Stomach (tissue), 8 donors: ENCODE measurements at regions not wholly inside any gene's neighbourhood (a gene's known extent, or its start where the extent isn't known, plus 50 kb on each side); places are given as distances from the start of the nearest gene placed in this dataset.

ENCODE experiments used
- DNase-seq, 2 donors: peaks; one replicate each; pipeline versions ENCODE4 v3.0.0 to v3.0.0-alpha.2; 2013 to 2019
- H3K27ac ChIP-seq, 5 donors: fragments of 200-600 bp in 4 of 5; sonication (generic) in 4 of 5; one replicate each; pipeline ENCODE4 v1.5.1; 2013 to 2019; ENCODE audit warnings: mild to moderate bottlenecking in 1 of 5, moderate library complexity in 1 of 5
- H3K27me3 ChIP-seq, 3 donors: fragments of 200-600 bp; sonication (generic); one replicate each; pipeline ENCODE4 v1.5.1; 2017 to 2019; ENCODE audit warnings: mixed run types in 1 of 3
- H3K36me3 ChIP-seq, 4 donors: fragments of 200-600 bp; sonication (generic); 1 replicate in 3 of 4; 2 replicates in 1 of 4; pipeline ENCODE4 v1.5.1; 2016 to 2019
- H3K4me1 ChIP-seq, 4 donors: fragments of 200-600 bp; sonication (generic); one replicate each; pipeline ENCODE4 v1.5.1; 2016 to 2019
- H3K4me3 ChIP-seq, 4 donors: fragments of 200-600 bp; sonication (generic) in 3 of 4; one replicate each; pipeline ENCODE4 v1.5.1; 2016 to 2019; ENCODE audit warnings: mild to moderate bottlenecking in 1 of 4
- H3K9me3 ChIP-seq, 4 donors: fragments of 200-600 bp; sonication (generic); one replicate each; pipeline ENCODE4 v1.5.1; 2016 to 2019
- CTCF ChIP-seq, 7 experiments: fragments of 450-650 bp in 4 of 7; fragments of 200-600 bp in 3 of 7; sonication (generic) in 3 of 7; IDR thresholded peaks; one replicate each; pipeline ENCODE4 v1.5.1; 2016 to 2019; ENCODE audit warnings: antibody characterized with exemption in 7 of 7, control low read depth in 2 of 7, mild to moderate bottlenecking in 1 of 7
- EP300 ChIP-seq: sonication (generic); formaldehyde crosslinking; IDR thresholded peaks from one replicate; pipeline ENCODE4 v1.6.1; 2017; ENCODE audit warnings: antibody characterized with exemption
- POLR2A ChIP-seq, 4 donors: fragments of 450-650 bp; IDR thresholded peaks; one replicate each; pipeline ENCODE4 v1.6.1; 2016; ENCODE audit warnings: antibody characterized with exemption in 4 of 4, control low read depth in 2 of 4, mild to moderate bottlenecking in 1 of 4, moderate library complexity in 1 of 4
- POLR2AphosphoS5 ChIP-seq, 3 donors: sonication (generic); formaldehyde crosslinking; IDR thresholded peaks; one replicate each; pipeline ENCODE4 v1.6.1; 2016; ENCODE audit warnings: antibody characterized with exemption in 3 of 3
- WGBS, 5 donors: extraction: QIAGEN DNeasy Blood & Tissue Kit in 3 of 5; methylation state at CpG; one replicate each; pipeline versions ENCODE4 v1.1.5 to v1.1.7; 2013 to 2018; 5-methylcytosine and 5-hydroxymethylcytosine counted together
- intact Hi-C: fragments of 100-400 bp; cut with DNase I; formaldehyde crosslinking; loops from one replicate; pipeline ENCODE4 v1.15.1; 2023; ENCODE audit warnings: low total_unique reads
- donor health status: healthy with polysubstance abuse.
- donor health status: Bipolar disorder and iron deficiency.
- donor health status: healthy.

- Histone ChIP-seq H3K27me3 (no peaks in the 10 kb centered on the region), H3K27ac (no peak overlapping the region), H3K4me1 (peaks cover 4 to 14% (median 7%) of the 10 kb centered on the region in 4 donors), H3K36me3 (no peaks in the 10 kb centered on the region), H3K4me3 (no peak overlapping the region), H3K9me3 (no peaks in the 10 kb centered on the region)
- TF ChIP-seq EP300 (no peak), CTCF (IDR thresholded peaks at IDR 0.05) (no peak), POLR2AphosphoS5 (IDR thresholded peaks at IDR 0.05) (no peak), POLR2A (IDR thresholded peaks at IDR 0.05) (no peak)
- DNase-seq, result no peak
- WGBS, 5 donors, result 63 to 79% (median 75%) methylated on average over 12 of the region's 12 CpGs
- intact Hi-C loops, result no loop called here
Observed at GRCh38 chrX:10039821-10040793, 72.9 kb downstream of the CLDN34 start.

- 59 to 89% (median 83%) methylated on average over 4 to 5 of the region's 5 CpGs for WGBS, 5 donors
- Histone ChIP-seq H3K4me3 (no peak overlapping the region), H3K36me3 (no peaks in the 10 kb centered on the region), H3K4me1 (peaks cover 6 to 22% (median 15%) of the 10 kb centered on the region in 4 donors), H3K27ac (no peak overlapping the region), H3K9me3 (no peaks in the 10 kb centered on the region), H3K27me3 (no peaks in the 10 kb centered on the region)
- intact Hi-C loops, result no loop called here
- no peak for DNase-seq
- TF ChIP-seq POLR2AphosphoS5 (IDR thresholded peaks at IDR 0.05) (no peak), CTCF (IDR thresholded peaks at IDR 0.05) (no peak), EP300 (no peak), POLR2A (IDR thresholded peaks at IDR 0.05) (no peak)
Observed at GRCh38 chrX:10040961-10041360, 73.8 kb downstream of the CLDN34 start.

GRCh38 chrX:10041383-10041782 is 74.2 kb downstream of the CLDN34 start:
- Histone ChIP-seq H3K4me3 (no peak overlapping the region), H3K9me3 (no peaks in the 10 kb centered on the region), H3K36me3 (no peaks in the 10 kb centered on the region), H3K27ac (no peak overlapping the region), H3K4me1 (peaks cover 6 to 24% (median 16%) of the 10 kb centered on the region in 4 donors), H3K27me3 (no peaks in the 10 kb centered on the region)
- intact Hi-C loops, result no loop called here
- TF ChIP-seq EP300, result no peak
- TF ChIP-seq CTCF (IDR thresholded peaks at IDR 0.05), result no peak
- TF ChIP-seq POLR2AphosphoS5 (IDR thresholded peaks at IDR 0.05), result no peak
- TF ChIP-seq POLR2A (IDR thresholded peaks at IDR 0.05), result no peak
- no peak for DNase-seq
- 53 to 86% (median 72%) methylated on average over 4 of the region's 4 CpGs for WGBS, 5 donors

- no peaks in the 10 kb centered on the region for H3K9me3 ChIP-seq
Observed at GRCh38 chrX:10042055-10042454, 74.9 kb downstream of the CLDN34 start.

More at GRCh38 chrX:10042055-10042454, 74.9 kb downstream of the CLDN34 start:
- Histone ChIP-seq H3K4me3 (no peak overlapping the region), H3K36me3 (no peaks in the 10 kb centered on the region), H3K27ac (no peak overlapping the region), H3K4me1 (peaks cover 6 to 27% (median 16%) of the 10 kb centered on the region in 4 donors), H3K27me3 (no peaks in the 10 kb centered on the region)
- 74 to 95% (median 83%) methylated on average over 4 of the region's 4 CpGs for WGBS, 5 donors
- intact Hi-C loops, result no loop called here
- DNase-seq, result no peak
- no peak for TF ChIP-seq POLR2AphosphoS5 (IDR thresholded peaks at IDR 0.05)
- no peak for TF ChIP-seq CTCF (IDR thresholded peaks at IDR 0.05)
